NCI-H2081 (cell line): ENCODE measurements at regions not wholly inside any gene's neighbourhood (a gene's known extent, or its start where the extent isn't known, plus 50 kb on each side); places are given as distances from the start of the nearest gene placed in this dataset.
A peak's percentile ranks its signal among the peaks of the same experiment; 100 is the strongest.

ENCODE experiments used
- DNase-seq, 2 experiments: peaks; one replicate each; lab custom pipeline; 2025; lab: John Stamatoyannopoulos, UW

DNA sequence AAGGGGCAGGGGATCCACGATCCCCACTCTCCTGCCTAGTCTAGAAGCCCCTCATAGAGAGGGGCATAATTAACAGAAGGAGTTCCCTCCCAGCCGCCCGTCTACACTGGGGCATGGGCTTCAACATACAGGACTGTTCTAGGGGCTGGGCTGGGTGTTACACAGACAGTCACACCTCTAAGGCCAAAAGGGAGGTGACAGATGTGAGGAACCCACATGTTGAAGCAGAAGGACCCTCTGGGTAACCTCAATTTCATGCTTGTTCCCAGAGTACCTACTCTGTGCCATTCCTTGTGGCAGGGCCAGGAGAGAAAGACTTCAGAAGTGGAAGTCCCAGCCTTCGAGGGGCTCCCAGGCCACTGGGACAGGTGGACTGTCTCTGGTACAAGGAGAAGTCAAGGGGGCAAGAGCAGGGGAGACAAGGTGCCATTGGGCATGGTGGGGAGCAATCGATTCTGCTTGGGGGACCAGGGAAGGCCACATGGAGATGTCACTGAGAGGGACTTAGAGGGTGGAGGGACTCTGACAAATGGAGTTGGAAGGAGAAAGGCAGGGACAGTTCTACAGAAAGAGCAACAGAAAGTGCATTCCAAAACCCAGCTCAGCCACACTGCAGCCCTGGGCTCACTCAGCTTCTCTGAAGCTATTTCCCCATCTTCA is 71.3 kb downstream of the CPN2 start:
- DNase-seq: no peak

DNA sequence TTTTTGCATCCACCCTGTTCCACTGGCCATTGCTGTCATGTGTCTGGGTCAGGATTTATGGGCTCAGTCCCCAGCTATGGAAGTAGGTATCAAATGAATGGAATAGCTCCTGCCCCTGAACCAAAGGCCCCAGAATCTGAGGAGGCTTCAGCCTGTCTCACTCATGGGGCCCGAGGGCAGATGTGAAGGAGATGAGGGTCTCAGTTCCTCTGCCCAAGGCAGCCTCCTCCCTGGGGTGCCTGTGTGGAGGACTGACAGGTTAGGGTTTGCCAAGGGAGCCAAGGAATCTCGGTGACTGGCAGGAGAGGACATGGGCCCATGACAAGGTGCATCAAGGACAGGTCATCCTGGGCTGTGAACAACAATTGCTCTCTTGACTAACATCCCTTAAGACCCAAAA is 70.4 kb downstream of the CPN2 start:
- DNase-seq: no peak

DNA sequence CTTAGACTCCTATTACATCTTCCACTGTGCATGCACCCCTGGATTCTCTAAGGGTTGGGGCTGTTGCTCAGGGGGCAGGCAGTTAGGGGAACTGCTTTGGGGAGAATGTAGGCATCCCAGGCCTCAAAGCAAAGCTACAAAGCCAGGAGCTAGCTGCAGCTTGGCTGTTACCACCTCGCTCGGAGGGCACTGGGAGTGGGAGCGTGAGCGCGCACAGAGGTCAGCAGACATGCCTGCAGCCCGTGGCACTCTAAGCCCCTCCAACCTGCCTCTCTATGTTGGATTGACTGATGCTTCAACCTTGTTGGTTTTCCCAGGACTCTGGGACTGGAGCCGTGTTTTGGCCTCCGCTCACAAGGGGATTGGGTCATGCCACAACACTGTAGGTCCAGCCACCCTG is 69.8 kb downstream of the CPN2 start:
- no peak for DNase-seq

DNA sequence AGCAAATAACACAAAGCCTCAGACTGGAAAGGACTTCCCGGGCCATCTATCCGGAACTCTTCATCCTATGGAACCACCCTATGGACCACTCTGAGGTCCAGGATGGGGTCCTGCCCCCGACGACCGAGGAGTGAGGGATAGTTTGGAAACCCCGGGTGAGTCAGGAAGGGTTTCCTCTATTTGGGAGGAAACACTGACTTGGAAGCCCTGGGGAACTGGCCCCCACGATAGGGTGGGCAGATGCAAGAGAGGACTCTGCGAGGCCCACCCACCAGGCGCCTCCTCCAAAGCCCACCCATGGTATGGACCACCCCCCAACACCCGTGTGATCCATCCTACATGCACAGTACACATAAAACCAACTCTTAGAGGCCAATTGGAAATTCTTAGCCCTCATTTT is 69.4 kb downstream of the CPN2 start:
- no peak for DNase-seq

DNA sequence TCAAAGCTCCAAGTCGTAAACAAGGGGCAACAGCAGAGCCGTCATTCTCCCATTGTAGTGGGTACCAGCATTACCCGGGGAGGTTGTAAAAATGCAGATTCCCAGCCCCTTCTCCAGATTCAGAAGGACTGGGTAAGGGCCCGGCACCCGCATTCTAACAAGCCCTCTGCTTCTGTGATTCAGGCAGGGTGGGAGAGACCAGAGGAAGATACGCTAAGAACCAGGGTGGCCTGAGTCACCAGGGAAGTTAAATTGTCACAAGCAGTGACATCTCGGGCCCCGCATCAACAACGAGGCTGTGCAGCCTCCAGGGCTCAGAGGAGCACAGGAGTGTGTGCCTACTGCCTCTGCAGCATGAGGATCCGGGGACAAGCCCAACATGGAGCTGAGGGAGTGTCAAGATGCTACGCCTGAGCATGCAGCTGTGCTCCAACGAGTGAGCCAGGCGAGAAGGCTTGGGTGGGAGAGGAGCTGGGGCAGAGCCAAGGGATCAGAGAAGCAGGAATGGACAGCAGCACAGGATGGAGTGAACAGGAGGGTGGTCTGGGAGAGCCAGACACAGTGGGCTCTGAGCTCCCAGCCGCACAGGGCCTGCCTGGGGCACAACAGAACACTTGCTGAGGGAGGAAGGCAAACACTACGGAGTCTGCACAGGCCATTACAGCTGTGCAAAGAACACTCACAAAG is 68.5 kb downstream of the CPN2 start:
- peak; percentile 49 to 86 for DNase-seq

DNA sequence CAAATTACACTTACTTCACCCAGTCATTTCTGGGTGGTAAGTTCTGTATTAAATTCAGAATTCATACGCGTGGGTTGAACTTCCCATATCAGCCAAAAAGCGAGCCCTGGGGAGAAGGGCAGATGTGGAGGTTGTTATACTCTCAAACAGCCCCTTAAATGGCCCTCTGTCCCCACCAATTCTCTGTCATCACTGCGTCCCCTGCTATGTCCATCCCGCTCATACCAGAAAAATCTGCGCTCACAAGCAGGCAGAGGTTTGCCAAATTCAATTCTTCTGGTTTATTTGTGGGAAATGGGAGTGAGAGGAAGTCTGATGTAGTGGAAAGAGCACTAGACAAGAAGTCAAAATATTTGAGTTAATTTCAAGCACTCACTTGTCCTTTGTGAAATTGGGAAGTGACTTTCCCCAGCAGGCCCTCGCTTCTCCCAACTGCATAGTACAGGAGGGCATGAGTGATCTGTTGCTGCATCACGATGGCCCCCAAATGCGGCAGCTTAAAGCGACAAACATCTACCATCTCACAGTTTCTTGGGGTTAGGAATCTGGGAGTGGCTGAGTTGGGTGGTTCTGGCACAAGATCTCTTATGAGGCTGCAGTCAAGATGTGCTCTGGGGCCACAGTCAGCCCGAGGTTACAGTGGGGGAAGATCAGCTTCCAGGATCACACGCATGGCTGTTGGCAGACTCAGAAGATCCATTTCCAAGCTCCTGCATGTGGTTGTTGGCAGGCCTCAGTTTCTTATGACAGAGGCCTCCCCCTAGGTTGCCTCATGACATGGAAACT is 67.7 kb downstream of the CPN2 start:
- DNase-seq: peak in 1 of 2 experiments; percentile 61

DNA sequence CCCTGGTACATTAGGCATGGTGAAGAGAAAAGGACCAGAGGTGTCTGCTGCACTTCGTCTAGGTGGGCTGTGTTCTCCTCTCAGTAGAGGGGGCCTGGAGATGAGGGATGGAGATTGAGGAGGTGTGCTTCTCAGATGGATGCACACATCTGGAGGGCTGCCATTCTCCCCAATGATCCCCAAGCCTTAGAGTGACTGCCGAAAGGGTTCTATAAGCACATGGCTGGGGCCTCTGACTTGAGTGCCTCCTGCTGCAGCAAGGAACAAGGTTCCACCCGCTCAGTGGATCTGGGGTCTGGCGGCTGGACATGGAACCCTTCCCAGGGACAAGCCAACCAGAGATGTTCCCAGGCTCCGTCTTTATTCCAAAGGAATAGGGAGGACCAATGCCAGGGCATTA is 66.8 kb downstream of the CPN2 start:
- no peak for DNase-seq

DNA sequence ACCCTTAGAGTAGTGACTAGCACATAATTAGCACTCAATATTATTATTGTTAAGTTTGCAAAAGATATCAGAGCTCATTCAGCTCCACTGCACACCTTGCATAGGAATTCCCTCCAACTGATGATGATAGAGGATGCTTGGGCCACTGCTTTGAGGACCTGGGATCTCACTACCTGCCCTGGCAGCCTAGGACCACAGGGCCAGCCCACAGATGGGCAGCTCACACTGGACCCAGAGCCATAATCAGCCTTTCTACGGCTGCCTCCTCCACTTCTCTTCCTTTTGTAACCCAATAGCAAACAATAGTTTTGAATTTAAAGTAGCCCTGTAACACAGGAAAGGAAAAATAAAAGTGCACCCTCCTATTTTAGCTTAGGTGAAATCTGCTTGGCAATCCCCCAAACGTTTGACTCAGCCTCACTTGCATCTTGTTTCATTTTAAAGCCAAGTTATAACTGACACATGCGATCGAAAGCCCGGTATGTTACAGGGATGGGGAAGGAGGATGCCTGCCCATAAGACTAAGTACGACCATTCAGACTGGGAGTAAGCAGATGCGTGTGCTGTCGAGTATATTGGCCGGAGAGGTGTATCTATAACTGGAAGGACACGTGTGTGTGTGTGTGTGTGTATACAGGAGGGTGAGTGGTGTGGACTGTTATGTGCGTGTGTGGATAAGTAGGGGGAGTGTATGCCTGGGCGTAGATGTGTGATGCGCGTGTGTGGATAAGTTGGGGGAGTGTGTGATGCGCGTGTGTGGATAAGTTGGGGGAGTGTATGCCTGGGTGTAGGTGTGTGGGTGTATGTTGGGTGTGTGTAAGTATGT is 65.9 kb downstream of the CPN2 start:
- no peak for DNase-seq

DNA sequence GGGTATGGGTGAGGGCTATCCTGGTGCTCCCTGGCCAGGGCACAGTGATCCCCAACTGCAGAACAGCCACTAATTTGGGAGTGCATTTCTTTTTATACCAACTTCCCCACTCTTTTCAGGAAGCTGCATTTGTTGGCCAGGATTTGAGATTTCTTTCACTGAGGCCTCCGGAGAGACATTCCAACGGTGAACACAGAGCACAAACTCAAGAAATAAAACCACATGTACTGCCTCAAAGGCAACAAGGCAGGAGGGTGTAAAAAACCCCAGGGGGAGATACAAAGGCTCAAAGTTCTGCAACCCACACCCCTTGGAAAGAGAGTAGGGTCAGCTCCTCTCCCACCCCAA is 65.3 kb downstream of the CPN2 start:
- DNase-seq: no peak

DNA sequence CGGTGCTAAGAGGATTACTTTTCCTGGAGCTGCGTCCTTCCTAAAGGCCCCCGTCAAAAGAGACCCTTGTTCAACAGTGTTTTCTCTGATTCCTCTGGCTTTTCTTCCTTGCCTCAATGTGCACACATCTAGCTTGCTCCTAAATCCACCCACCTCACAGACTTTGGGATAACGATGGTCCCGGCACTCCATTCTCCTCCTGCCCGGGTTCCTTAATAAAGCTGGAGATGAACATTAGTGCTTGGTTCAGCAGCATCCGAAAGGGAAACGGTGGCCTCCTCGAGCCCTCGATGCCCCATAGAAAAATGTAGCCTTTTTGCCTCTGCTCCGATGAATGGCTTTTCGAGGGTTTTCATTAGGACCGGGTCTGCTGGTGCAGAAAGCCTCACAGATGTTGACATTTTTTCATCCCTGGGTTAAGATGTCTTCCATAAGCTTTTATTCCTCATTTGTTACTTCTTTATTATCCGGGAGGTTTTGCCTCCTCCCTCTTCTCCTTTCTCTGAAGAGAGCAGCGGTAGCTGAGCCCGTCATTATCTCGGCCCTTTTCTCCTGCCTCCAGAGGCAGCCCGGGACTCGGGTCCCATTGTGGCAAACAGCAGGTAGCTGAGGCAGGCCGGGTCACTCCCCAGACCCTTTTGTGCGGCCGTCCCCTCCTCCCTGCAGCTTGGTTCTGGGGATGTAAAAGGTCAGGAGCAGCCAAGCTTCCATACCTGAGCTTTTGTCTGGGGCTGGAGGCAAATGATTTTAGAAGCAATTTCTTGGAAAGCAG is 64.6 kb downstream of the CPN2 start:
- no peak for DNase-seq

DNA sequence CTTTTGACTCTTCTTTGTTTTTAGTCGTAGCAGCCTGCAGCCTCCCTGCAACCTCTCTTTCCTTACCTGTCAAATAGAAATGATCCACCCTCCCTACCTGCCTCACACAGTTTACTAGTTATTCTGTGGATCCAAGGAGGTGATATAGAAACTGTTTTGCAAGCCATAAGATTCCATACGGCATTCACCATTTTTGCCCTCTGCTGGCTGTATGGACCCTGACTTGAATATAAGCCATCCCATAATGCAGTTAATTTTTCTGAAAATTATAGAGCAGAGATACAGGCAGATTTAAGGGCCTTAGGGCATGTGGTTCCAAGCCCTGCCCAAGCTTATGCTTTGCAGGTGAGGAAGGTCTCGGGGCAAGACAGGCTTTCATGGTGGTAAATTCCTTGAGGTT is 63.8 kb downstream of the CPN2 start:
- peak; percentile 33 to 60 for DNase-seq

DNA sequence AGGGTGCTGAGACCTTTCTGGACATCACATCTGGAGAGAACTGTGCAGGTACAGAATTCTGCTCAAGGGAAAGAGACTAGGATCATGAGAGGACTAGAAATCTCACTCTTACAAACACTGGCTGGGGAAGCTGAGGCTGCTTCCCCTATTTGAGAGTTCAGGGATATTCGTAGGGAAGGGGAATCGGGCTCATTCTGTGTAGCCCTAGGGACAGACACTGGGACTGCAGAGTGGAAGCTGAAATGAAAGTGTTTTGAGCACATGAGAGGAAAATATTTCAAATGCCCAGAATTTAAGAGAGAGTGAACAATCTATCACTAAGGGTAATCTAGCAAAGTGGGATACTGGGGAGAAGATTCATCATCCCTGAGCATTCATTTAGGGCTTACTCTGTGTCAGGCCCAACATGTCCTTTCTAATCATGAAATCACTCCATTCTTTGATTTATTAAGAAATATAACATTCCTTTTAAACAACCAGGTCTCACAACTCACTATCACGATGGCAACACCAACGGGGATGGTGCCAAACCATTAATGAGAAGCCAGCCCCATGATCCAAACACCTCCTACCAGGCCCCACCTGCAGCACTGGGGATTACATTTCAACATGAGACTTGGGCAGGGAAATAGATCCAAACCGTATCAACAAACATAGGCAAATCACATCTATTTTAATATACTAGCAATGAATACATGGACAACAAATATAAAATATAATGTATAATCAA is 63.0 kb downstream of the CPN2 start:
- peak; percentile 57 to 78 for DNase-seq
